GM12872 (cell line): ENCODE measurements at regions not wholly inside any gene's neighbourhood (a gene's known extent, or its start where the extent isn't known, plus 50 kb on each side); places are given as distances from the start of the nearest gene placed in this dataset.

Source experiments
- CTCF ChIP-seq: IDR thresholded peaks from 3 replicates; pipeline ENCODE4 v1.5.1; 2011; ENCODE audit warnings: low read depth, mild to moderate bottlenecking, low read length, moderate library complexity; ENCODE audit not compliant: insufficient read depth

GRCh38 chr5:17734011-17734410 lies 99.8 kb downstream of the TAF11L14 start:
- TF ChIP-seq CTCF: no peak

- no peak for TF ChIP-seq CTCF
Measured at GRCh38 chr5:17735761-17736160, 101.5 kb downstream of the TAF11L14 start.

- TF ChIP-seq CTCF: no peak
Measured at GRCh38 chr5:17737092-17737491, 102.8 kb downstream of the TAF11L14 start.

- TF ChIP-seq CTCF: no peak
Measured at GRCh38 chr5:17738446-17738845, 104.2 kb downstream of the TAF11L14 start.

- TF ChIP-seq CTCF: no peak
Measured at GRCh38 chr5:17743580-17744435, 109.5 kb downstream of the TAF11L14 start.

- TF ChIP-seq CTCF: no peak
Measured at GRCh38 chr5:17748201-17748600, 113.9 kb downstream of the TAF11L14 start.

GRCh38 chr5:17748941-17749340 lies 114.7 kb downstream of the TAF11L14 start:
- TF ChIP-seq CTCF: no peak

- no peak for TF ChIP-seq CTCF
Measured at GRCh38 chr5:17761326-17761725, 127.1 kb downstream of the TAF11L14 start.
